GM12875 (cell line): ENCODE measurements at regions not wholly inside any gene's neighbourhood (a gene's known extent, or its start where the extent isn't known, plus 50 kb on each side); places are given as distances from the start of the nearest gene placed in this dataset.

Source experiments
- H3K4me3 ChIP-seq: one replicate; pipeline ENCODE4 v1.5.1; 2011; ENCODE audit warnings: low read depth, low read length, control low read depth
- TF ChIP-seq, protein P1 (sequence below): IDR thresholded peaks from 2 replicates; pipeline ENCODE4 v1.5.1; 2011; ENCODE audit warnings: low read depth, mild to moderate bottlenecking, control low read depth, inconsistent platforms, low read length, moderate library complexity, borderline replicate concordance; ENCODE audit not compliant: insufficient read depth

- H3K4me3 ChIP-seq, result no peak overlapping the region
- TF ChIP-seq, protein P1, sequence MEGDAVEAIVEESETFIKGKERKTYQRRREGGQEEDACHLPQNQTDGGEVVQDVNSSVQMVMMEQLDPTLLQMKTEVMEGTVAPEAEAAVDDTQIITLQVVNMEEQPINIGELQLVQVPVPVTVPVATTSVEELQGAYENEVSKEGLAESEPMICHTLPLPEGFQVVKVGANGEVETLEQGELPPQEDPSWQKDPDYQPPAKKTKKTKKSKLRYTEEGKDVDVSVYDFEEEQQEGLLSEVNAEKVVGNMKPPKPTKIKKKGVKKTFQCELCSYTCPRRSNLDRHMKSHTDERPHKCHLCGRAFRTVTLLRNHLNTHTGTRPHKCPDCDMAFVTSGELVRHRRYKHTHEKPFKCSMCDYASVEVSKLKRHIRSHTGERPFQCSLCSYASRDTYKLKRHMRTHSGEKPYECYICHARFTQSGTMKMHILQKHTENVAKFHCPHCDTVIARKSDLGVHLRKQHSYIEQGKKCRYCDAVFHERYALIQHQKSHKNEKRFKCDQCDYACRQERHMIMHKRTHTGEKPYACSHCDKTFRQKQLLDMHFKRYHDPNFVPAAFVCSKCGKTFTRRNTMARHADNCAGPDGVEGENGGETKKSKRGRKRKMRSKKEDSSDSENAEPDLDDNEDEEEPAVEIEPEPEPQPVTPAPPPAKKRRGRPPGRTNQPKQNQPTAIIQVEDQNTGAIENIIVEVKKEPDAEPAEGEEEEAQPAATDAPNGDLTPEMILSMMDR, result no peak
Measured at GRCh38 chr5:106862450-106863193, 808.1 kb downstream of the EFNA5 start.

- H3K4me3 ChIP-seq, result no peak overlapping the region
- TF ChIP-seq, protein P1, result no peak
Measured at GRCh38 chr5:106860398-106861044, 810.2 kb downstream of the EFNA5 start.

DNA sequence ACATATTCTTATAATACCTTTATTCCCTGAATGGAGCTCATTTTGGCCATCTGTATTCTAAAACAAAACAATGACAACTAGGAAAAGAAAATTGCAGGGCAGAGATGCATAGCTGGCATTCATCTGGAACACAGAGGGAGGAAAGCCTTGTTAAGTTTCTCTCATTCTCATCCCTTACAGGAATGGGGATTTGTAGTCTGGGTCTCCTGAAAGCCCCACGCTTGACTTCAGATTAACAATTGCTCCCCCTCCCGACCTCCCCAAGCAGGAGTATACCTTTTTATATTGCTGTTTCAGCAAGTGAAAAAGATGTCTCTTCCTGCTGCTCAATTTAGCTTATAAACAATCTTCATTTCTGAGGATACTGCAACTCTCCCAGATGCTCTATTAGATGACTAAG lies 812.1 kb downstream of the EFNA5 start:
- no peak overlapping the region for H3K4me3 ChIP-seq
- TF ChIP-seq, protein P1, result no peak

DNA sequence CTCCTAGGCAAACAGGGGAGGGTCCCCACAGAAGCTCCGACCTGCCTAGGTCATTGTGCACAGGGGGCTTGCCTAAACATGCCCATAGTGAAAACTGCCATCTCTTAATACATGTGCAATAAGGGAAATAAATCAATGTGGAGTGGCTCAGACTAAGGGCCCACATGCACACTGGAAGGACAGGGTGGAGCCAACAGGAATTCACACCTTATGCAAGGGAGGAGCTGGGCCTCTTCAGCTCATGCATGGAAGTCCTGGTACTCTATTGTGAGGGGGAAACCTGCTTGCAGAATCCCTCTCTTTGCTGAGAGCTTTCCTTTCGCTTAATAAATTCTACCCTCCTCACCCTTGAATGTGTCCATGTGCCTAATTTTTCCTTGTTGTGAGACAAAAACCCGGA lies 815.8 kb downstream of the EFNA5 start:
- no peak overlapping the region for H3K4me3 ChIP-seq
- TF ChIP-seq, protein P1, result no peak

GRCh38 chr5:106854105-106854687 lies 816.5 kb downstream of the EFNA5 start:
- TF ChIP-seq, protein P1, result no peak
- H3K4me3 ChIP-seq, result no peak overlapping the region

DNA sequence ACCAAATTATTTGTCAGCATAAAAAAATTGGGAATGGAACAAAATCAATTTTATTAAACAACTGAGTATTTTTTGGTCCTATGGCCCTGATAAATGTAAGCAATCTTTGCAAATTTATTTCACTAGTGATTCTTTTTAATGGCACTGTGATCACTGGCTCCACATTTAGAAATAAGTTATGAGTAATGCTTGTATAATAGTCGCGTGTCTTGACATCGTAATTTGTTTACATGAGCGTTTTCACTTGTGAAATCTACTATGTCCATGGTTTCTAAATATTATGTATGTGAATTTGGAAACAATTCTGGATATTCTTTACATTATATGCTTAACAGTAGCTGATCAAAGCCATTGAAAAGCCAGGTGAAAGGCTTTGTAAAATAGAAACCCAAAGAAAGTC lies 817.5 kb downstream of the EFNA5 start:
- TF ChIP-seq, protein P1, result no peak
- H3K4me3 ChIP-seq, result no peak overlapping the region
